ENCODE measurements at regions not wholly inside any gene's neighbourhood (a gene's known extent, or its start where the extent isn't known, plus 50 kb on each side); places are given as distances from the start of the nearest gene placed in this dataset.

GRCh38 chr1:193988885-193989284 lies 802.5 kb upstream of the B3GALT2 start (continued):
- TF ChIP-seq TCF15 (CRISPR knock-in tag; IDR thresholded peaks at IDR 0.05) (no peak), MLX (CRISPR knock-in tag; conservative IDR thresholded peaks at IDR 0.05) (no peak), MEIS2 (IDR thresholded peaks at IDR 0.05; ENCODE audit: partially characterized antibody) (no peak), ZNF512 (tag; IDR thresholded peaks at IDR 0.05) (peak; percentile 16; the same call in 1 of the 2 replicates), MTA1 (IDR thresholded peaks at IDR 0.05; ENCODE audit: borderline replicate concordance) (no peak), NCOA2 (IDR thresholded peaks at IDR 0.05; ENCODE audit: partially characterized antibody in 2 of 2) (no peak), ZC3H4 (CRISPR knock-in tag; IDR thresholded peaks at IDR 0.05; ENCODE audit: borderline replicate concordance) (no peak), ARID3B (CRISPR knock-in tag; IDR thresholded peaks at IDR 0.05; ENCODE audit: borderline replicate concordance) (no peak), ZNF280A (IDR thresholded peaks at IDR 0.05; ENCODE audit: low read depth, partially characterized antibody) (no peak), MXI1 (IDR thresholded peaks at IDR 0.05; ENCODE audit: low read depth, low read length) (no peak), PBX2 (CRISPR knock-in tag; IDR thresholded peaks at IDR 0.05; ENCODE audit: low read depth) (no peak), PBX2 (tag; conservative IDR thresholded peaks at IDR 0.05; ENCODE audit: low read depth) (peak; percentile 48; the same call in 1 of the 2 replicates)

Data from K562 (cell line).